ENCODE measurements at regions not wholly inside any gene's neighbourhood (a gene's known extent, or its start where the extent isn't known, plus 50 kb on each side); places are given as distances from the start of the nearest gene placed in this dataset.
A peak's percentile ranks its signal among the peaks of the same experiment; 100 is the strongest.
"Not testable (repeated sequence)": the region's sequence is repeated elsewhere in the genome, so short reads cannot be mapped to it uniquely, and the experiment has no call there.

DNA sequence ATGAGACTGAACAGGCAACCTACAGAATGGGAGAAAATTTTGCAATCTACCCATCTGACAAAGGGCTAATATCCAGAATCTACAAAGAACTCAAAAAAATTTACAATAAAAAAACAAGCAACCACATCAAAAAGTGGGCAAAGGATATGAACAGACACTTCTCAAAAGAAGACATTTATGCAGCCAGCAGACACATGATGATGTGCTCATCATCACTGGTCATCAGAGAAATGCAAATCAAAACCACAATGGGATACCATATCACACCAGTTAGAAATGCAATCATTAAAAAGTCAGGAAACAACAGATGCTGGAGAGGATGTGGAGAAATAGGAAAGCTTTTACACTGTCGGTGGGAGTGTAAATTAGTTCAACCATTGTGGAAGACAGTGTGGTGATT lies 51.7 kb upstream of the PAXBP1 start:
- DNase-seq: not testable (repeated sequence)

DNA sequence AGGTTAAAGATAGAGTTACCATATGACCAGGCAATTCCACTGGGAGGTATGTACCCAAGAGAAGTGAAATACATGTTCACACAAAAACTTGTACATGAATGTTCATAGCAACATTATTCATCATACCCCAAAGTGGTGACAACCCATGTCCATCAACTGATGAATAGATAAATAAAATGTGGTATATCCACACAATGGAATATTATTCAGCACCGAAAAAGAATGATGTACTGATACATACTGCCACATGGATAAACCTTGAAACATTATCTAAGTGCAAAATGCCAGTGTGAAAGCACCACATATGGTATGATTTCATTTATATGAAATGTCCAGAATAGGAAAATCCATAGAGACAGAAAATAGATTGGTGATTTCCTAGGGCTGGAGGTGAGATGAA lies 53.4 kb upstream of the PAXBP1 start:
- no peak for DNase-seq

DNA sequence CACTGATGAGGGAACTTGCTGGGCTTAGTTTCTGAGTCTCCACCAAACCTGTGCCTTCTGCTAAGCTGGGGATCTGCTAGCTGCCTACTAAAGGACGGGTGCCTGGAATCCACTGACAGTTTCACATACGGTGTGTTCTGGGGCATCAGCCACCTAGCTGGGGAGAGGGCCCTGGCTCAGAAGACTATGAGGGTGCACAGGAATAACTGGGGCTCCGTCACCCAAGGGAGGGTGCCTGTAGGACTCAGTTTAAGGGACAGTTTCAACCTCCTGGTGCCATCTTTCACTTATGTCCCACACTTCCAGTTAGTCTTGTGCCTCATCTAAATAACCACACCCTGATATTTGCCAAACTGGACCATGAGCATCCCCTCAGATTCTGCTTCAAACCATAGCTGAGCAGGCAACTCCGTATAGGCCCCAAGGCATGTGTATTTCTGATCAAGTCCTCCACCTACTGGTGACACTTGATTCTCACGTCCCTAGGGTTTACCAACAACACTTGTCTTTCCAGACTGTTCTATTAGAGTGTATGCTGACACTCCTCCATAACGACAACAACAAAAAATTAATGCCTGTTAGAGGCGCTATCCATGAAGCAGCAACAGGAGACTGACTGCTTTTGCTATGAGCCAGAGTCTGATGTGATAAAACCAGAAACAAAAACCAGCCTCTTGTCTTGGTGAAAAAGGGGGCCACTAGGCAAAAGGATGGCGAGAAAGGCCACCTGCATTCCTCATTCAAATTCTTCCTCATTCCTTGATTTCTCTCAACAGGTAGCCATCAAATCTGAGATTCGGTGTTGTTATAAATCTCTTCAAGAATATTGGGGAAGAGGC lies 55.0 kb upstream of the PAXBP1 start:
- DNase-seq: peak; percentile 16 to 35

DNA sequence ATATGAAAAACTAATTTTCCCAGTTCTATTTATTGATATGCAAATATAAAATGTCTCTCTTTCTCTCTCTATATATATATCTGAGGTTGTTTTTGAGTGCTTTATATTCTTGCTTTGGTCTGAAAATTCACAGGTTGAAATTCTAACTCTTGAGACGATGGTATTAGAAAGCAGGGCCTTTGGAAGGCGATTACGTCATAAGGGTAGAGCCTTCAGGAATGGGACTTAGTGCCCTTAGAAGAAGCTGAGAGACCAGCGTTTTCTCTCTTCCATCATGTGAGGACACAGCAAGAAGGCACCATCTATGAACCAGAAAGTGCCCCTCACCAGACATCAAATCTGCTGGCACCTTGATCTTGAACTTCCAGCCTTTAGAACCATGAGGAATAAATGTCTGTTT lies 57.4 kb upstream of the PAXBP1 start:
- DNase-seq: no peak

DNA sequence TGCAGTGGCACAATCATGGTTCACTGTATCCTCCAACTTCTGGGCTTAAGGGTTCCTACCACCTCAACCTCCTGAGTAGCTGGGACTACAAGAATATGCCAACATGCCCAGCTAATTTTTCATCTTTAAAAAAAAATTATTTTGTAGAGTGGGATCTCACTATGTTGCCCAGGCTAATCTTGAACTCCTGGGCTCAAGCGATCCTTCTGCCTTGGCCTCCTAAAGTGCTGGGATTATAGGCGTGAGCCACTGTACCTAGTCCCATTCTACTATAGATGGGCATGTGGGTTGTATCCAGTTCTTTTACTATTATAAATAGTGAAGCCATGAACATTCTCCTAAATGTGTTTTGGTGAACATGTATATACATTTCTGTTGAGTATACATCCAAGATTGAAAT lies 57.9 kb upstream of the PAXBP1 start:
- DNase-seq: no peak

DNA sequence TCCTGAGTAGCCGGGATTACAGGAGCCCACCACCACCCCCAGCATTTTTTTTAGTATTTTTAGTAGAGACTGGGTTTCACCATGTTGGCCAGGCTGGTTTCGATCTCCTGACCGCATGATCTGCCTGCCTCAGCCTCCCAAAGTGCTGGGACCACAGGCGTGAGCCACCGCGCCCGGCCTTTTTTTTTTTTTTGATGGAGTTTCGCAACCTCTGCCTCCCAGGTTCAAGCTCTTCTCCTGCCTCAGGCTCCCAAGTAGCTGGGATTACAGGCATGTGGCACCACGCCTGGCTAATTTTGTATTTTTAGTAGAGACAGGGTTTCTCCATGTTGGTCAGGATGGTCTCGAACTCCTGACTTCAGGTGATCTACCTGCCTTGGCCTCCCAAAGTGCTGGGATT lies 60.2 kb upstream of the PAXBP1 start:
- DNase-seq: not testable (repeated sequence)

DNA sequence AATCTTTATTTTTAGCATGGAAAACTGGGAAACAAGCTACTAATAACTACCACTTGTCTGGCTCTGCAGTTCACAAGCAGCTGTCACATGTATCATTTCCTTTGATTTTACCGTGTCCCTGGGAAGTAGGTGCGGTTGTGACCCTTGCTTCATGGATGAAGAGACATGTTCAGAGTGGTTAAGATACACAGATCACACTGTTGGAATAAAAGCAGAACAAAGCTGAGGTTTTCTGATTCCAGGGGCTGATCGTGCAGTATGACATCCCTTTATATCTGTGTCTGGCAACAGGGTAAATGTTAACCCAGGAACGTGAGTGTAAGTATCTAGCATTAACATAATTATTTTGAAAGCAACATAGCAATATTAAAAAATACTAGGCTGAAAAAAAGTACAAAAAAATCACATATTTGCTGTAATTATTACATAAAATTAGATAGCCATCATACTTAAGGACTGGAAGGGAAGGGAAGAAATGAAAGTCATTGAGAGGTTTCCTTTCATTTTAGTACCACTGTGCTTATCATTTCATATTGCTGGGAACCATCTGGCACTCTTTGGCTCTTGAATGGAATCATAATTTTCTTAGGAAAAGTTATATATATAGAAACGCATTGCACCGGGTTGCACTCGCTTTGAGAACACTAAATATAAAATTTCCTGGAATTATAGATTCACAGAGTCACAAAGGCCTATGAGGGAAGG lies 62.8 kb upstream of the PAXBP1 start:
- DNase-seq: no peak

DNA sequence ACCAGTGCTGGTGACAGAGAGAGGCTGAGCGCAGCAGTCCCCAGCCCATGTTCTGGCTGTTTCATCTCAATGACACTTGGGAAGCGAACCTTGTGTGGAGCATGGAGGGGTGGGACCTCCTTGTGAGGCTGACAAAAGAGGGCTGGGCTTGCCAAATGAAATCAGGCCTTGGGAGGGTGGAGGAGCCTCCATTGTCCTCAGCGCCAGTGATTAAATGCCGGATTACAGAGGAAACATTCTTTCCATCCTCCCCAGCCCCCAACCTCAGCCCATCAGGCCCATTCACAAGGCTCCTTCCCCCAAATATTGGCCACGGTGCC lies 63.3 kb upstream of the PAXBP1 start:
- no peak for DNase-seq

DNA sequence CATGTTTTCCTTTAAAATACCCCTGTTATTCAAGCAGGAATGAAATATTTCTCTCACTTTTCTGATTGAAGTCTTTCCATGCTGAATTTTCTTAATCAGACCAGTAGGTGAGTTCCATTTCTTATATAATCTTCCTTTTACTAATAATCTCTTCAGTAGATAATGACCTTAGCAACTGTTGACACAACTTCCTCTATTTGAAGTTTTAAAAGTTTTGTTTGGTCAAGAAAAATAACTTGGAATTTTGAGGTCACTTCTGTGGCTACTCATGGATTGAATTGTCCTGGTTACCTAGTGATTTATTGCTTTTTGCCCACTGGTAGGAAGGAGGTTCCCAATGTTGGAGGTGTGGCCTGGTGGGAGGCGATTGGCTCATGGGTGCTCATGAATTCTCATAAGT lies 70.6 kb upstream of the PAXBP1 start:
- no peak for DNase-seq

DNA sequence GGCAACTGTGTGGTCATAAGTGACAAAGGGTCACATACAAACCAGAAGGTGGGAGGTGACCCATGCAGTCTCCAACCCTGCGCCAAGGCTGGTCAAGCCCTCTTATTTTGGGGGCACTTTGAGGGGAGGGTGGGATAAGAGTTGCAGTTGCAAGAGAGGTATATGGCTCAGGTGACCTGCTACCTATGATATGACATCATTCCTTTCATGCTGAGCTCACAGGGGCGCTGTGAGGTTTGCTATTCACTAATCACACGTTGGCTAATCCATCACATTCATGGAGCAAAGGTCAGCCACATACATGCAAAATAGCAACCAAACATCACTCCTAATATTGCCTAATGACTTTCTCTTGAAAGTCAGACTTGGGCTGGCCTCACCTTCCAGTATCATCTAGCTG lies 72.0 kb upstream of the PAXBP1 start:
- no peak for DNase-seq

DNA sequence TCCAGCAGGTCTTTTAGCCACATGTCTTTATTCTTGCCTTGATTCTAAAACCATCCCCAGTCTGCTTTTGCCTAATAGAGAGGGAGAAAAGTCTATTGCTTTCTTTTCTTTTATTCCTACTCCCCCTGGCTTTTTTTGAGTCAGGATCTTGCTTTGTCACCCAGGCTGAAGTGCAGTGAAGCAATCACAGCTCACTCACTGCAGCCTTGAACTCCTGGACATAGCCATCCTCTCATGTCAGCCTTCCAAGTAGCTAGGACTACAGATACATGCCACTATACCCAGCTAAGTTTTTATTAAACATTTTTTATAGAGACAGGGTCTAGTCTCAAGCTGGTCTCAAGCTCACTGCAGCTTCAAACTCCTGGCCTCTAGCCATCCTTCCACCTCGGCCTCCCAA lies 72.5 kb upstream of the PAXBP1 start:
- no peak for DNase-seq

DNA sequence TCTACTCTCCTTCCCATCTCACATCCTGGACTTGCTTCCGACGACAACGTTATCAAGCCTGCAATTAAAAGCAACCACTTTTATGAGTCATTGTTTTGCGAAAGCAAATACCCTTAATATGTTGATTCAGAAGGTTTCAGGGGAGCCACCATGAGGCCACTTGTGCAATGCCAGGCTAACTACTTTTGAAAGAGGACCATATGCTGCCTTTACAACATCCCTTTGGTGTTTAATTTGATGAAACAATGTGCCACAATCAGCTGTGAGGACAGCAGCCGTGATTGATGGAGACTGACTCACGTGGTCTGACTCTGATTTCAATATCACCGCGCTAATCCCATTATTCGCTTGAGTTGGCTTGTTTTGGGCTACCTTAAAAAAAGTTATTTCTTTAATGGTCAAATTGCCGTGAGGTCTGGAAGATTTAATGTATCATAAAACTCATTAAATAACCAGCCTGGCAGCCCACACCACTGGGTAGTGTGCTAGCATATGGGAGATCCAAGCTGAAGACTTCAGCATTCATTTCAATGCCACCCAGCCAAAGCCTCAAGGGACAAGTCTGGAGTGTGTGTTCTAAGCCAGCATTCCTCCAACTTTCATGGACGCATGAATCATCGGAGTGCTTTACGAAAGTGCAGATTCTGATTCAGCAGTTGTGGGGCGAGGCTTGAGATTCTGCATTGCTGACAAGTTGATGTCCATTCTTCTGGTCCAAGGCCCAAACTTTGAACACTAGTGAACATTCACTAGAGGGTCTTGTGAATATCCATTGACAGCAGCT lies 73.3 kb upstream of the PAXBP1 start:
- DNase-seq: no peak

DNA sequence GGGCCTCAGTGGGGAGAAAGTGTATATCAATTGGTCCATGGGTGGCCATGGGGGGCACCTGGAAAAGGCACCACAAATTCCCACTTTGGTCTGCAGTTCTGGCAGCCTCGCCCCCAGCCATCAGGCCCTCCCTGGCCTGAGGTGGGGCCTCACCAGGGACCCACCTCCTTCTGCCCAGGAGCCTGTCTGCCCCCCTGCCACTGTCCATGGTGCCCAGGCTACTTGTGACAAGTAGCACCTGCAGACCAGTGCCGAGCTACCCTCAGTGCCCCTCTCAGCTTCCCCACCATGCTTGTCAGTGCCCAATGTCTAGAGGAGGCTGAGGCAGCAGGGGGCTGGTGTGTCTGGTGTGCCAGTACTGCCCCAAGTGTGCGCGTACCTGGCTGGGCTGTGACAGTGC lies 87.1 kb upstream of the PAXBP1 start:
- no peak for DNase-seq

DNA sequence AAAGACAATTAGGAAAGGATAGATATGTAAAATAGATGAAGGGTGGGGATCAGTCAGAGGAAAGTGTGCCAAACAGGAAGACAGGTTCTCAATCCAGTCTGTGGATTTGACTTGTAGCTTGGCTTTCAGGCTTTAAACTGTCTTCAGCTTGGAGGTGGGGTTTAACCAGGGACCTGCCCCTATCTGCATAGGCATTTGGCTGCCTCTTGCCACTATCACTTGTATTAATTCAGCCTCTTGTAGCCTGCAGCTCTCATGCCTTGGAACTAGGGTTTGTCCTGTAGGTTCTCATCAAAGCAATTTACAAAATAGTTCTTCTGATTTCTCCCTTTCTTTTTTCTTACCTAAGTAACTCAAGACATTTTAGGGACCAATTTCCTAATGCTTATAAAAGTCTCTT lies 88.8 kb upstream of the PAXBP1 start:
- DNase-seq: no peak

DNA sequence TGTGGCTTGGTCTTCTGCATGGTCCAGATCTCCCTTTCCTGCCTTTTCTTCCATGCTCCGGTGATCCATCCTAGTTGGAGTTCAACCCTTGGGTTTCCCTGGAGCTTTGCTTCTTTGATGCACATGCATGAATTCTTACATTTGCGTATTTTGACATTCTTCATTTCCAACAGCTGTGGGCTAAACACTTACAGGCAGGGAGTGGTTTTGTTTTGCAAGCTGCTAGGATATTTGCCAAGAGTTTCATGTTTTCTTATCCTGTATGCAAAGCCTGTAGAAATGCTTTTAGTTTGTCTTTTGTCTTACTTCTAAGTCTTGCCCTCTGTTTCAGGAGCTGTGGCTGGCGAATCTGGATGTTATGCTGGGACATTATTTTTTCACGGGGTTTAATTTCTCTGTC lies 90.3 kb upstream of the PAXBP1 start:
- no peak for DNase-seq

DNA sequence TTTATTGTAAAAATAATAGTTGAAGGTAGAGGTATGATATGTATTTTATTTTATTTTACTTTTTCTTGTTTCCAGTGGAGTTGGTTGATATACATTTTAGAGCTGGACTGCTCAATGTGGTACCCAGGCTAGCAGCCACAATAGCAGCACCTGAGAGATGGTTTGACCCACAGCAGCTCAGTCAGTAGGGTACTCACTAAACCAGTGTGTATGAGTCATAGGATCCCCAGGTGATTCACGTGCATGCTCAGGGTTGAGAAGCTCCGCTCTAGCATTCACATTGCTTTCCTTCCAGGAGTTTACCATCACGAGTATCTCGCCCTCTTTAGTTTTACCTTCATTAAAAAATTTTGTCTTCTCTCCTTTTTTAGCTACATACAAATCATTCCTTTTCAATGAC lies 96.0 kb upstream of the PAXBP1 start:
- DNase-seq: no peak

DNA sequence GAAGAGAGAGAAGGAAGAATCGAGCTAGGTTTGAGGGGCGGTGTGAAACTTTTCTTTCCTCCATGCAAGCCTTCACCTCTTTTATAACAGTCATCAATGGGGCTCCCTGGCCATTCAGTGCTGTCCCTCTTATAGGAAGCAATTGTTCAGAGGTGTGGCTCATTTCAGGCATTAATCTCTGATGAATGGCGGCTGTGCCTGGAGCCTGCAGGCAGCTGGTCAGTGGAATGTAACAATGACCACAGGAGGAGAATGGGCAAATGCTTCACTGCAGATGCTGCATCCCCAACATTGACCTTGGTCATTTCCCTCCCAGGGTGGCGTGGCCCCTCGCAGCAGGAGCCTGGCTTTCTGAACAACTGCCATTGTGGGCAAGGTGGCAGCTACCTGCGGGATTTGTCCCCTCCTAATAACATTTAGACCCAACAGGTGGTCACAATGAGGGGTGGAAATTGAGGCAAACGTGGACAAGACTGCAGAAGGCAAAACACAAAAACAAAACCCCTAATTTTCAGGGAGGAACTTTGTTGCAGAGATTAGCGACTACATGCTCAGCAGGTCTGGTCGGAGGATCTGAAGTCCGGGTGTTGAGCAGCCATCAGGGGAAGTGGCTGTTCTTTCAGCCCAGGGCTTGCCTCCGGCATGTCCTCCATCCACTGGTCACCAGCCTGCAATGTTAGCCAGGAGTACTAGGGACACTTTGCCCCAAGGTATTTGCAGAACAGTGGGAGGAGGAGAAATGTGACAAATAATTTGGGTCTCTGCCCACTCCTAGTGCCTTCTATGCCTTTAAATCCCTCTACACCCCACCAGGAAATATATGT lies 97.3 kb upstream of the PAXBP1 start:
- no peak for DNase-seq

DNA sequence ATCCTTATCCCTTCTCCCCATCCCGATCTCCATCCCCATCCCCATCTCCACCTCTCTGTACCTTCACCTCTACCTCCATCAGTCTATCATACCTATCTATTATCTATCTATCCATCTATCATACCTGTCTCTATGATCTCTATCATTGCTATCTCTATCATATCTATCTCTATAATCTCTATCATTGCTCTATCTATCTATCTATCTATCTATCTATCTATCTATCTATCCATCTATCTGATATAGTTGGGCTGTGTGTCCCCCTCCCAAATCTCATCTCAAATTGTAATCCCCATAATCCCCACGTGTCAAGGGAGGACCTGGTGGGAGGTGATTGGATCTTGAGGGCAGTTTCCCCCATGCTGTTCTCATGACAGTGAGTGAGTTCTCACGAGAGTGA lies 97.9 kb upstream of the PAXBP1 start:
- no peak for DNase-seq

DNA sequence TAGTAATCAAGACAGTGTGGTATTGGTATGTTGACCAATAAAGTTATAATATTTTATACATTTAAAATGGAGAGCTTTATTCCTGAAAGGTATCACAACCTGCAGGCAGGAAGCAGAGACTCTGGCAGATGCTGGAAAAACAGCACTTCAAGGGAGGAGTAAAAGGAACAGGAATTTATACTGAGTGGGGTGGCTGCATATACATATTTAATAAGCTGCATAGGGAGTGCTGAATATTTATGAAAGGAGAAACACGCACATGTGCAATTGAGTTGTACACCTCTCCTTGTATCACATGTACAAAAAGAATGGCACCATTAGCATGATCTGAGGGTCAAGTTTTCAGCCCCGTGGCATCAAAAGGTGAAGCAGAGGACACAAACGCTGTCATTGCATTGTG lies 104.9 kb upstream of the PAXBP1 start:
- DNase-seq: no peak

DNA sequence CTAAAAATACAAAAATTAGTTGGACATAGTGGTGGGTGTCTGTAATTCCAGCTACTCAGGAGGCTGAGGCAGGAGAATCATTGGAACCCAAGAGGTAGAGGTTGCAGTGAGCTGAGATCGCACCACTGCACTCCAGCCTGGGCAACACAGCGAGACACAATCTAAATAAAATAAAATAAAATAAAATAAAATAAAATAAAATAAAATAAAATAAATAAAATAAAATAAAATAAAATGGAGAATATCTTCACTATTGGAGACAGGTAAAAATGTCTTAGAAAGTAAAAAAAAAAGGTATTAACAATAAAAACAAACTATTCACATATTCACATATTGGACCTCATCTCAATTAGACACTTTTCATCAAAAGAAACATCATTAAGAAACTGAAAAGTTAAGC lies 106.3 kb upstream of the PAXBP1 start:
- not testable (repeated sequence) for DNase-seq

DNA sequence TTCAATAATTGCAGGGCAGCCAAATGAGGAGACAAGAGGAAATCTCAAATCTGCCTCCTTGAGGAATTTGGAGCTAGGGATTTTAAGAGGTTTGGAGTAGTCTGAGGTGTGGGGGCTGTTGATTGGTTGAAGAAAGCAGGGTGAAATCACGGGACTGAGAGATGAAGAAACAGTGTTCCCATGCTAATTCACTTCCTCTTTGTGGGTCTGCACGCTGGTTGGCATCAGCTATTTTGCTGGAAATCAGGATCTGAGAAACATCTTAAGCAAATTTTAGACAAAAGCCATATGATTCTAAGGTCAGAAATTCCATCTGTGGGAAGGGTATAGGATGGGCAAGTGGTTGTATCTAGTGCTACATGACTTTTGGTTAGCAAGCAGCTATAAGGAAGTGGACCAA lies 107.1 kb upstream of the PAXBP1 start:
- DNase-seq: no peak

DNA sequence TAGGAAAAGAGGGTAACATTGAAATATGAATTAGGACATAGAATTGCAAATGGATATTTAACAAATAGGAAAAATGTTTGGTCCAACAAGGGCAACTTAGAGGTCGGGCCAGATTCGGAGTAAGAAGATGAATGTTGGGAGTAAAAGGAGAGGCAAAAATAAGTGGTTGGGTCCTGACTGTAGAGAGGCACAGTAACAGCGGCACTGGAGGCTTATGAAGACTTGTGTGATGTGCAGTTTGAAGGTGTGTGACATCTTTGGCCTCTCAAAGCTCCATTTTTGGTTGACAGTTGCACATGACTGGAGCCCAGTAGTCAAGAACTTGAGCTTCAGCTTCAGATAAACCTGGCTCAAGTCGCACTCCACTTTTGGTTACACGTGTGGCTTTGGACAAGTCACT lies 109.9 kb upstream of the PAXBP1 start:
- no peak for DNase-seq

DNA sequence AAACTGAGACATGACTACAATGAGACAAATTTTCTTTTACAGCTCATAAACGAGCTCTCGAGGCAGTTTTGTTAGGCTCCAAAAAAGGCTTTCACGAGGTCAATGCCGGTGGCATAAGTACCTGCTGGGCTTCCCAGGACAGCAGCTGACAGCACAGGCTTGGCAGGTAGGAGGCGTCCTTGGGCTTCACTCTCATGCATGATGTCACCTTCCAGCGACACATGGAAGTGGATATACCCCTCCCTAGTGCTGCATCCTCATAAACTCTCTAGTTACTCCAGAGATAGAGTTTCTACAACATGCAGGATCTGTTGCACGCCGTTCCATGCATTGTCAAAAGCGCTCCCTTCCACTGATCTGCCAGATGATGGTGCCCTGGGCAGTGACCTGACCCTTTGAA lies 112.5 kb upstream of the PAXBP1 start:
- no peak for DNase-seq

All from activated CD4-positive, alpha-beta T cell treated with anti-CD3 and anti-CD28 coated beads, Interleukin-2, amount 50 U/mL, for 48 hours (primary cell).